ENCODE measurements at regions not wholly inside any gene's neighbourhood (a gene's known extent, or its start where the extent isn't known, plus 50 kb on each side); places are given as distances from the start of the nearest gene placed in this dataset.

- peak in 1 of 2 donors; percentile 61 for ATAC-seq
- TF ChIP-seq CTCF (IDR thresholded peaks at IDR 0.05 in 4 of 5, conservative IDR thresholded peaks at IDR 0.05 in 1 of 5) (no peak), POLR2A (IDR thresholded peaks at IDR 0.05) (no peak)
- H3K4me3 ChIP-seq: no peak overlapping the region
- H3K27me3 ChIP-seq: no peaks in the 10 kb centered on the region
- no peaks in the 10 kb centered on the region for H3K9me3 ChIP-seq
- intact Hi-C loops (cut with DNase I; ENCODE audit: low total_unique reads): no loop called here
- no peaks in the 10 kb centered on the region for H3K36me3 ChIP-seq
- no peak for DNase-seq
- no peak overlapping the region for H3K27ac ChIP-seq
- in situ Hi-C loops (cut with MboI; ENCODE audit: low sequenced_read_pairs in 4 of 4): no loop called here
- peaks cover 10 to 21% of the 10 kb centered on the region in 2 donors for H3K4me1 ChIP-seq
Observed at GRCh38 chr16:48099455-48099854, 56.3 kb downstream of the ABCC12 start.

- in situ Hi-C loops (cut with MboI; ENCODE audit: low sequenced_read_pairs in 4 of 4): no loop called here
- TF ChIP-seq CTCF (IDR thresholded peaks at IDR 0.05 in 4 of 5, conservative IDR thresholded peaks at IDR 0.05 in 1 of 5) (no peak), POLR2A (IDR thresholded peaks at IDR 0.05) (no peak)
- ATAC-seq: no peak
Observed at GRCh38 chr16:48098472-48098871, 57.3 kb downstream of the ABCC12 start.

GRCh38 chr16:48091117-48091516 is 64.7 kb downstream of the ABCC12 start:
- intact Hi-C loops (cut with DNase I; ENCODE audit: low total_unique reads) (no loop called here), in situ Hi-C loops (cut with MboI; ENCODE audit: low sequenced_read_pairs in 4 of 4) (no loop called here)
- ATAC-seq: no peak

More at GRCh38 chr16:48098472-48098871, 57.3 kb downstream of the ABCC12 start:
- no peak overlapping the region for H3K27ac ChIP-seq
- H3K4me1 ChIP-seq: peaks cover 10 to 20% of the 10 kb centered on the region in 2 donors
- no peaks in the 10 kb centered on the region for H3K27me3 ChIP-seq
- H3K36me3 ChIP-seq: no peaks in the 10 kb centered on the region
- intact Hi-C loops (cut with DNase I; ENCODE audit: low total_unique reads): no loop called here
- no peak overlapping the region for H3K4me3 ChIP-seq
- no peak for DNase-seq
- no peaks in the 10 kb centered on the region for H3K9me3 ChIP-seq

DNA sequence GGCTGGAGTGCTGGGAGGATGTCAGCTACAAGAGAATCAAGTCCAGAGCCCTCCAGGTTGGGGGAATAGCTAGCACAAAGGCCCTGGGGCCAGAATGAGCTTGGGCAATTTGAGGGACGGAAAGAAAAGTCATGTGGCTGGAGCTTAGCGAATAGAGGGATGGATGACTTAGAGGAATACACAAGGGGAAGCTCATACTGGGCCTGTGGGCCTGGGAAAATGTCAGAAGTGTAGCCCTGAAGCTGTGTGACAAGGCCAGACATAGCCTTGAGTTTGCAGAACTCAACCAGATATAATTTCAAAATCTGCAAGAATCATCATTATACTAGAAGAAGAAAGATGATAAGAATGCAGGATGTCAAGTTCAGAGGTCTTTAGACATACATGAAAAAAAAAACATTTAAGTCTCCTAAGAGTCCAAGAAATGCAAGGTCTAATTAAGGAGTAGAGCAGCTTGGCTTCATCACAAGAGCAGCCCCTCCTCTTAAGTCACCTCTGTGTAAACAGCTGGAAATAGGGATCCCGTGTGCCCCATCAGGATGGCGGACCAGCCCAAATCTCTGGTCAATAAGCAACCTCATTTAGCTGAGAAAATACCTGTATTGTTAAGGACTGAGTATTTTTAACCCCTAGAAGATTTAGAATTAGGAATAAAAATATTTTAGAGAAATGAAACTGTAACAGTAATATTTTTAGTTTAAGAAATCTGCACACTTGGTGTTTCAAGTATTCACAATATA is 66.6 kb downstream of the ABCC12 start:
- Histone ChIP-seq H3K27me3 (no peaks in the 10 kb centered on the region), H3K36me3 (no peaks in the 10 kb centered on the region), H3K4me1 (peaks cover 20 to 28% of the 10 kb centered on the region in 2 donors), H3K27ac (no peak overlapping the region), H3K4me3 (no peak overlapping the region), H3K9me3 (no peaks in the 10 kb centered on the region)
- DNase-seq: no peak
- ATAC-seq: no peak
- TF ChIP-seq POLR2A (IDR thresholded peaks at IDR 0.05) (no peak), CTCF (IDR thresholded peaks at IDR 0.05 in 4 of 5, conservative IDR thresholded peaks at IDR 0.05 in 1 of 5) (no peak)
- intact Hi-C loops (cut with DNase I; ENCODE audit: low total_unique reads): loop anchor here (5.0 kb wide), 1 partner anchor 38 kb away; no protein-coding TSS in a partner anchor
- in situ Hi-C loops (cut with MboI; ENCODE audit: low sequenced_read_pairs in 4 of 4): no loop called here

More at GRCh38 chr16:48091117-48091516, 64.7 kb downstream of the ABCC12 start:
- Histone ChIP-seq H3K27ac (no peak overlapping the region), H3K4me3 (no peak overlapping the region), H3K9me3 (no peaks in the 10 kb centered on the region), H3K27me3 (no peaks in the 10 kb centered on the region), H3K4me1 (peaks cover 16% of the 10 kb centered on the region in 2 donors), H3K36me3 (no peaks in the 10 kb centered on the region)
- DNase-seq: no peak
- TF ChIP-seq POLR2A (IDR thresholded peaks at IDR 0.05) (no peak), CTCF (IDR thresholded peaks at IDR 0.05 in 4 of 5, conservative IDR thresholded peaks at IDR 0.05 in 1 of 5) (no peak)

Measured in gastrocnemius medialis (tissue), 4 donors.